HCT116 (cell line): ENCODE measurements at regions not wholly inside any gene's neighbourhood (a gene's known extent, or its start where the extent isn't known, plus 50 kb on each side); places are given as distances from the start of the nearest gene placed in this dataset.

Experiments used
- ATAC-seq: fragments of 200-7000 bp; cut with Tn5 transposase; 2 replicates; pipeline ENCODE4 v1.9.1; 2020; ENCODE audit warnings: mild to moderate bottlenecking, moderate library complexity
- BruUV-seq: library from RNA; stranded (reverse); fragments of 400-500 nt; replicated peaks from 2 replicates; lab custom pipeline; 2021; lab: Mats Ljungman, UMichigan
- CTCF ChIA-PET: fragments of 300-600 bp; sonication (Branson Sonifier 250); formaldehyde crosslinking; loops from one replicate; lab custom pipeline; 2021; ENCODE audit warnings: antibody characterized with exemption; lab: Charles Lee
- POLR2A ChIA-PET: fragments of 300-600, 350-600 bp; sonication (Branson Sonifier 250); formaldehyde crosslinking; loops from one replicate; lab custom pipeline; 2021; ENCODE audit warnings: antibody characterized with exemption; lab: Charles Lee
- RAD21 ChIA-PET, 2 experiments: fragments of 300-600 bp; sonication (Branson Sonifier 250); formaldehyde crosslinking; loops; one replicate each; lab custom pipeline; 2023; ENCODE audit warnings: low total read pairs in 2 of 2; ENCODE audit not compliant: uncharacterized antibody in 2 of 2, unreplicated experiment in 2 of 2, low non-redundant PET in 1 of 2; lab: Charles Lee
- DNase-seq: peaks from one replicate; pipeline ENCODE4 v3.0.0-alpha.2; 2010; ENCODE audit warnings: low read depth, low spot score
- H2AFZ ChIP-seq: fragments of 200-600 bp; shearing (Covaris generic), sonication (generic); 2 replicates; pipeline ENCODE4 v1.6.1; 2017; ENCODE audit warnings: low read depth, mixed run types, mixed read lengths, antibody characterized with exemption, low read length; ENCODE audit not compliant: poor library complexity, severe bottlenecking
- H3K27ac ChIP-seq: 2 replicates; pipeline ENCODE4 v1.5.1; 2012; ENCODE audit warnings: low read depth, low read length
- H3K27me3 ChIP-seq: fragments of 200-600 bp; sonication (generic); 2 replicates; pipeline ENCODE4 v1.6.1; 2016; ENCODE audit warnings: mixed run types, low read length, mixed read lengths; ENCODE audit not compliant: insufficient read depth
- H3K36me3 ChIP-seq, 2 experiments: fragments of 200-500 bp in 1 of 2; fragments of 200-600 bp in 1 of 2; sonication (Bioruptor generic) in 1 of 2; sonication (generic) in 1 of 2; 2 replicates each; pipeline versions ENCODE4 v1.5.1 to v1.6.1; 2014 to 2016; ENCODE audit warnings: low read length in 2 of 2, inconsistent platforms in 1 of 2, mixed read lengths in 1 of 2, mixed run types in 1 of 2; ENCODE audit not compliant: insufficient read depth in 2 of 2, control insufficient read depth in 1 of 2
- H3K4me1 ChIP-seq, 2 experiments: fragments of 200-600 bp in 1 of 2; sonication (generic) in 1 of 2; 2 replicates each; pipeline versions ENCODE4 v1.5.1 to v1.6.1; 2012 to 2017; ENCODE audit warnings: low read length in 2 of 2, inconsistent platforms in 1 of 2, mild to moderate bottlenecking in 1 of 2, mixed read lengths in 1 of 2, mixed run types in 1 of 2, moderate library complexity in 1 of 2; ENCODE audit not compliant: insufficient read depth in 2 of 2, control insufficient read depth in 1 of 2
- H3K4me2 ChIP-seq: fragments of 200-600 bp; sonication (generic); 2 replicates; pipeline ENCODE4 v1.6.1; 2017; ENCODE audit warnings: mixed run types, low read length, mixed read lengths
- H3K4me3 ChIP-seq, 2 experiments: fragments of 200-600 bp in 1 of 2; sonication (generic) in 1 of 2; replicated peaks in 1 of 2; 2 replicates each; pipeline ENCODE4 v1.5.1; 2011 to 2016; ENCODE audit warnings: low read length in 2 of 2, control low read depth in 1 of 2, low read depth in 1 of 2, mild to moderate bottlenecking in 1 of 2, mixed read lengths in 1 of 2, mixed run types in 1 of 2
- H3K79me2 ChIP-seq: fragments of 200-600 bp; sonication (generic); 2 replicates; pipeline ENCODE4 v1.6.1; 2017; ENCODE audit warnings: mild to moderate bottlenecking, mixed run types, low read length, moderate library complexity, mixed read lengths; ENCODE audit not compliant: insufficient read depth
- H3K9ac ChIP-seq: fragments of 200-600 bp; sonication (generic); 2 replicates; pipeline ENCODE4 v1.6.1; 2016; ENCODE audit warnings: low read length, mixed read lengths
- H3K9me2 ChIP-seq: fragments of 200-600 bp; sonication (generic), shearing (Covaris generic); 2 replicates; pipeline ENCODE4 v1.6.1; 2017; ENCODE audit warnings: mixed run types, mild to moderate bottlenecking, moderate library complexity; ENCODE audit not compliant: insufficient read depth
- H3K9me3 ChIP-seq, 2 experiments: fragments of 200-500 bp in 1 of 2; fragments of 200-600 bp in 1 of 2; sonication (Bioruptor generic) in 1 of 2; sonication (generic) in 1 of 2; 2 replicates each; pipeline ENCODE4 v1.6.1; 2014 to 2017; ENCODE audit warnings: low read length in 2 of 2, mixed read lengths in 2 of 2, inconsistent platforms in 1 of 2, low read depth in 1 of 2, mild to moderate bottlenecking in 1 of 2, mixed run types in 1 of 2, moderate library complexity in 1 of 2; ENCODE audit not compliant: control insufficient read depth in 1 of 2, insufficient read depth in 1 of 2
- H4K20me1 ChIP-seq: fragments of 200-600 bp; sonication (generic), shearing (Covaris generic); 2 replicates; pipeline ENCODE4 v1.6.1; 2017; ENCODE audit warnings: mixed run types, mild to moderate bottlenecking, moderate library complexity; ENCODE audit not compliant: insufficient read depth
- EGR1 ChIP-seq: IDR thresholded peaks from 2 replicates; pipeline ENCODE4 v1.6.1; 2012; ENCODE audit warnings: low read depth
- ELF1 ChIP-seq: IDR thresholded peaks from 2 replicates; pipeline ENCODE4 v1.6.1; 2012; ENCODE audit warnings: low read depth, borderline replicate concordance
- EZH2 ChIP-seq: fragments of 200-600 bp; sonication (generic); IDR thresholded peaks from 2 replicates; pipeline ENCODE4 v1.6.1; 2017; ENCODE audit warnings: antibody characterized with exemption, mixed run types
- EZH2phosphoT487 ChIP-seq: fragments of 200-600 bp; IDR thresholded peaks from 2 replicates; pipeline ENCODE4 v1.6.1; 2018; ENCODE audit warnings: antibody characterized with exemption, borderline replicate concordance
- FOSL1 ChIP-seq: IDR thresholded peaks from 2 replicates; pipeline ENCODE4 v1.6.1; 2012; ENCODE audit warnings: low read depth
- JUND ChIP-seq: IDR thresholded peaks from 2 replicates; pipeline ENCODE4 v1.6.1; 2012
- POLR2A ChIP-seq: IDR thresholded peaks from 2 replicates; pipeline ENCODE4 v1.7.0; 2011; ENCODE audit warnings: borderline replicate concordance; ENCODE audit not compliant: insufficient read depth, insufficient read length; ENCODE audit errors: extremely low read depth
- POLR2AphosphoS5 ChIP-seq: IDR thresholded peaks from 2 replicates; pipeline ENCODE4 v1.6.1; 2011; ENCODE audit warnings: mild to moderate bottlenecking, low read depth, low read length, moderate library complexity
- RAD21 ChIP-seq: IDR thresholded peaks from 2 replicates; pipeline ENCODE4 v1.6.1; 2012; ENCODE audit warnings: low read depth, mild to moderate bottlenecking
- SIN3A ChIP-seq: IDR thresholded peaks from 2 replicates; pipeline ENCODE4 v1.6.1; 2012; ENCODE audit warnings: low read depth
- SP1 ChIP-seq: IDR thresholded peaks from 2 replicates; pipeline ENCODE4 v1.6.1; 2012; ENCODE audit warnings: low read depth
- SRF ChIP-seq: IDR thresholded peaks from 2 replicates; pipeline ENCODE4 v1.6.1; 2012; ENCODE audit warnings: low read depth
- TCF7L2 ChIP-seq: IDR thresholded peaks from 2 replicates; pipeline ENCODE4 v1.7.0; 2011; ENCODE audit warnings: borderline replicate concordance, inconsistent platforms; ENCODE audit not compliant: insufficient read depth, insufficient read length; ENCODE audit errors: extremely low read depth
- ZFX ChIP-seq: fragments of 450-650 bp; IDR thresholded peaks from 2 replicates; pipeline ENCODE4 v1.6.1; 2017
- ZNF274 ChIP-seq: fragments of 200-500 bp; sonication (Bioruptor generic); IDR thresholded peaks from 2 replicates; pipeline ENCODE4 v1.6.1; 2014; ENCODE audit warnings: mild to moderate bottlenecking, low read depth, low read length, inconsistent platforms
- intact Hi-C: fragments of 100-400 bp; cut with micrococcal nuclease; formaldehyde crosslinking; loops from 2 replicates; pipeline ENCODE4 v1.10.0; 2022
- TF ChIP-seq, protein P1 (sequence below): IDR thresholded peaks from 2 replicates; pipeline ENCODE4 v1.6.1; 2012
- TF ChIP-seq, protein P2 (sequence below): IDR thresholded peaks from 2 replicates; pipeline ENCODE4 v1.6.1; 2011; ENCODE audit warnings: mild to moderate bottlenecking, low read length, moderate library complexity; ENCODE audit not compliant: insufficient replicate concordance; ENCODE audit errors: extremely low read depth

- no peak for DNase-seq
These were observed 474.0 kb downstream of the SETD4 start for GRCh38 chr21:35586305-35586704.

GRCh38 chr21:35585878-35586277 lies 474.4 kb downstream of the SETD4 start:
- no peaks in the 10 kb centered on the region for H3K9me2 ChIP-seq
- POLR2A ChIA-PET, result no interaction called here

More at GRCh38 chr21:35586305-35586704, 474.0 kb downstream of the SETD4 start:
- Histone ChIP-seq H3K4me3 (no peak overlapping the region), H3K4me1 (peaks cover 14% of the 10 kb centered on the region in 2 experiments; a peak in 3 of 4 replicates), H4K20me1 (no peaks in the 10 kb centered on the region), H3K9ac (no peak overlapping the region), H2AFZ (peak overlapping the region; percentile 71), H3K36me3 (no peaks in the 10 kb centered on the region), H3K9me3 (no peaks in the 10 kb centered on the region), H3K4me2 (0 out of 2 replicates have a peak overlapping the region, but pooled peaks have one; percentile 20), H3K79me2 (no peaks in the 10 kb centered on the region), H3K27me3 (no peaks in the 10 kb centered on the region), H3K9me2 (no peaks in the 10 kb centered on the region), H3K27ac (peak overlapping the region; percentile 2; the same call in 1 of the 2 replicates)
- ATAC-seq, result no peak
- TF ChIP-seq SIN3A (no peak), ELF1 (no peak), TCF7L2 (no peak), RAD21 (no peak), SRF (no peak), ZNF274 (no peak), POLR2A (no peak), SP1 (no peak), FOSL1 (no peak), JUND (no peak), EGR1 (no peak)
- ChIA-PET RAD21 (no interaction called here), CTCF (no interaction called here), POLR2A (no interaction called here)
- BruUV-seq, result no TSS peak
- intact Hi-C loops, result no loop called here

More at GRCh38 chr21:35585878-35586277, 474.4 kb downstream of the SETD4 start:
- TF ChIP-seq POLR2AphosphoS5 (no peak), EZH2phosphoT487 (no peak), EZH2 (no peak), RAD21 (no peak), SIN3A (no peak), TCF7L2 (no peak), ZNF274 (no peak), JUND (no peak), POLR2A (no peak), FOSL1 (no peak), ZFX (no peak), ELF1 (no peak)
- TF ChIP-seq, protein P1, sequence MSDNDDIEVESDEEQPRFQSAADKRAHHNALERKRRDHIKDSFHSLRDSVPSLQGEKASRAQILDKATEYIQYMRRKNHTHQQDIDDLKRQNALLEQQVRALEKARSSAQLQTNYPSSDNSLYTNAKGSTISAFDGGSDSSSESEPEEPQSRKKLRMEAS, result no peak
- TF ChIP-seq, protein P2, sequence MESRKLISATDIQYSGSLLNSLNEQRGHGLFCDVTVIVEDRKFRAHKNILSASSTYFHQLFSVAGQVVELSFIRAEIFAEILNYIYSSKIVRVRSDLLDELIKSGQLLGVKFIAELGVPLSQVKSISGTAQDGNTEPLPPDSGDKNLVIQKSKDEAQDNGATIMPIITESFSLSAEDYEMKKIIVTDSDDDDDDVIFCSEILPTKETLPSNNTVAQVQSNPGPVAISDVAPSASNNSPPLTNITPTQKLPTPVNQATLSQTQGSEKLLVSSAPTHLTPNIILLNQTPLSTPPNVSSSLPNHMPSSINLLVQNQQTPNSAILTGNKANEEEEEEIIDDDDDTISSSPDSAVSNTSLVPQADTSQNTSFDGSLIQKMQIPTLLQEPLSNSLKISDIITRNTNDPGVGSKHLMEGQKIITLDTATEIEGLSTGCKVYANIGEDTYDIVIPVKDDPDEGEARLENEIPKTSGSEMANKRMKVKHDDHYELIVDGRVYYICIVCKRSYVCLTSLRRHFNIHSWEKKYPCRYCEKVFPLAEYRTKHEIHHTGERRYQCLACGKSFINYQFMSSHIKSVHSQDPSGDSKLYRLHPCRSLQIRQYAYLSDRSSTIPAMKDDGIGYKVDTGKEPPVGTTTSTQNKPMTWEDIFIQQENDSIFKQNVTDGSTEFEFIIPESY, result no peak
- Histone ChIP-seq H3K9ac (no peak overlapping the region), H3K4me1 (peaks cover 14% of the 10 kb centered on the region in 2 experiments; a peak in 3 of 4 replicates), H3K27me3 (no peaks in the 10 kb centered on the region), H3K4me3 (no peak overlapping the region), H3K9me3 (no peaks in the 10 kb centered on the region), H3K27ac (no peak overlapping the region; the same call in 1 of the 2 replicates), H4K20me1 (no peaks in the 10 kb centered on the region), H3K36me3 (no peaks in the 10 kb centered on the region), H3K79me2 (no peaks in the 10 kb centered on the region), H2AFZ (peak overlapping the region; percentile 71), H3K4me2 (peak overlapping the region; percentile 20; the same call in 1 of the 2 replicates)
- intact Hi-C loops, result no loop called here
- ATAC-seq (no peak; the same call in 1 of the 2 replicates), DNase-seq (peak; percentile 7)
- RAD21 ChIA-PET, result no interaction called here
- CTCF ChIA-PET, result no interaction called here
- BruUV-seq, result no TSS peak
